B cell (primary cell): ENCODE measurements at regions not wholly inside any gene's neighbourhood (a gene's known extent, or its start where the extent isn't known, plus 50 kb on each side); places are given as distances from the start of the nearest gene placed in this dataset.
"Not testable (repeated sequence)": the region's sequence is repeated elsewhere in the genome, so short reads cannot be mapped to it uniquely, and the experiment has no call there.

Source experiments
- ATAC-seq: fragments of 200-7000 bp; cut with Tn5 transposase; one replicate; pipeline ENCODE4 v1.10.0; 2021; ENCODE audit warnings: low read depth, mild to moderate bottlenecking, moderate number of reproducible peaks, moderate library complexity
- CTCF ChIA-PET: fragments of 350-600 bp; sonication (Branson Sonifier 250); formaldehyde crosslinking; loops from one replicate; lab custom pipeline; 2021; ENCODE audit warnings: antibody characterized with exemption, inconsistent platforms; lab: Charles Lee
- POLR2A ChIA-PET: fragments of 350-600 bp; sonication (Branson Sonifier 250); formaldehyde crosslinking; loops from one replicate; lab custom pipeline; 2021; ENCODE audit warnings: antibody characterized with exemption; lab: Charles Lee
- DNase-seq: peaks from one replicate; pipeline ENCODE4 v3.0.0; 2013
- H2AFZ ChIP-seq: 2 replicates; pipeline ENCODE4 v1.6.1; 2012; ENCODE audit warnings: mild to moderate bottlenecking, low read depth, low read length; ENCODE audit not compliant: insufficient read depth, poor library complexity, severe bottlenecking
- H3K27ac ChIP-seq, 2 donors: 1 replicate in 1 of 2; 2 replicates in 1 of 2; pipeline ENCODE4 v1.5.1; 2012 to 2013; ENCODE audit warnings: low read length in 2 of 2, mild to moderate bottlenecking in 2 of 2, moderate library complexity in 1 of 2
- H3K27me3 ChIP-seq, 4 experiments: fragments of 200-600 bp in 1 of 4; sonication (generic) in 1 of 4; replicated peaks in 1 of 4; 1 replicate in 2 of 4; 2 replicates in 2 of 4; pipeline versions ENCODE4 v1.6.1 to v1.7.0; 2013 to 2016; ENCODE audit warnings: low read length in 3 of 4, mild to moderate bottlenecking in 2 of 4, mixed read lengths in 1 of 4, moderate library complexity in 1 of 4; ENCODE audit not compliant: insufficient read depth in 4 of 4, control insufficient read depth in 3 of 4; ENCODE audit errors: control extremely low read depth in 1 of 4
- H3K36me3 ChIP-seq, 2 experiments: replicated peaks in 1 of 2; 1 replicate in 1 of 2; 2 replicates in 1 of 2; pipeline versions ENCODE4 v1.6.1 to v1.7.1; 2013; ENCODE audit warnings: low read length in 1 of 2; ENCODE audit not compliant: insufficient read depth in 2 of 2, control insufficient read depth in 1 of 2; ENCODE audit errors: control extremely low read depth in 1 of 2, extremely low read depth in 1 of 2
- H3K4me1 ChIP-seq, 2 donors: fragments of 200-600 bp in 1 of 2; sonication (generic) in 1 of 2; 1 replicate in 1 of 2; 2 replicates in 1 of 2; pipeline versions ENCODE4 v1.5.1 to v1.6.1; 2013 to 2017; ENCODE audit warnings: low read length in 2 of 2; ENCODE audit not compliant: control insufficient read depth in 2 of 2, insufficient read depth in 2 of 2
- H3K4me2 ChIP-seq: replicated peaks from 2 replicates; pipeline ENCODE3; 2012; ENCODE audit warnings: mild to moderate bottlenecking, low read depth, low read length; ENCODE audit not compliant: poor library complexity, severe bottlenecking
- H3K4me3 ChIP-seq, 5 experiments: fragments of 200-600 bp in 1 of 5; sonication (generic) in 1 of 5; 1 replicate in 3 of 5; 2 replicates in 2 of 5; pipeline versions ENCODE4 v1.5.1 to v1.7.0; 2011 to 2016; ENCODE audit warnings: low read length in 4 of 5, mild to moderate bottlenecking in 4 of 5, low read depth in 2 of 5, control low read depth in 1 of 5, moderate library complexity in 1 of 5; ENCODE audit not compliant: insufficient read depth in 1 of 5; ENCODE audit errors: control extremely low read depth in 1 of 5, extremely low read depth in 1 of 5
- H3K79me2 ChIP-seq: fragments of 200-600 bp; sonication (generic); one replicate; pipeline ENCODE4 v1.6.0; 2016; ENCODE audit warnings: low read length; ENCODE audit not compliant: control insufficient read depth, insufficient read depth
- H3K9ac ChIP-seq: fragments of 200-600 bp; sonication (generic); 2 replicates; pipeline ENCODE4 v1.6.1; 2017; ENCODE audit warnings: mild to moderate bottlenecking, low read length, moderate library complexity
- H3K9me3 ChIP-seq, 3 donors: one replicate each; pipeline versions ENCODE4 v1.6.1 to v1.7.1; 2013; ENCODE audit warnings: low read length in 2 of 3; ENCODE audit not compliant: control insufficient read depth in 2 of 3, insufficient read depth in 1 of 3; ENCODE audit errors: control extremely low read depth in 1 of 3
- H4K20me1 ChIP-seq: 2 replicates; pipeline ENCODE4 v1.6.0; 2012; ENCODE audit warnings: mild to moderate bottlenecking, low read length; ENCODE audit not compliant: insufficient read depth, control insufficient read depth, poor library complexity, severe bottlenecking
- H3K27ac Mint-ChIP-seq: one replicate; pipeline ENCODE4 v1.8.0; 2021; ENCODE audit warnings: mixed read lengths
- H3K27me3 Mint-ChIP-seq: one replicate; pipeline ENCODE4 v1.8.0; 2021; ENCODE audit warnings: mixed read lengths
- H3K4me1 Mint-ChIP-seq: one replicate; pipeline ENCODE4 v1.8.0; 2021; ENCODE audit warnings: mixed read lengths
- H3K4me3 Mint-ChIP-seq: one replicate; pipeline ENCODE4 v1.8.0; 2021; ENCODE audit warnings: mixed read lengths
- H3K9me3 Mint-ChIP-seq: one replicate; pipeline ENCODE4 v1.8.0; 2022; ENCODE audit warnings: mixed read lengths; ENCODE audit not compliant: insufficient read depth
- CTCF ChIP-seq: fragments of 200-600 bp; IDR thresholded peaks from one replicate; pipeline ENCODE4 v1.8.0; 2022; ENCODE audit warnings: antibody characterized with exemption, mild to moderate bottlenecking
- EZH2 ChIP-seq: IDR thresholded peaks from 2 replicates; pipeline ENCODE4 v1.6.1; 2012; ENCODE audit warnings: borderline replicate concordance, low read depth, mild to moderate bottlenecking, moderate library complexity, low read length; ENCODE audit not compliant: insufficient read depth, poor library complexity, severe bottlenecking
- WGBS: methylation state at CpG from one replicate; pipeline ENCODE4 v1.1.5; 2013; ENCODE audit warnings: missing lambda C conversion rate; ENCODE audit not compliant: insufficient coverage; 5-methylcytosine and 5-hydroxymethylcytosine counted together
- intact Hi-C: fragments of 100-400 bp; cut with micrococcal nuclease; formaldehyde crosslinking; loops from one replicate; pipeline ENCODE4 v1.10.0; 2022

DNA sequence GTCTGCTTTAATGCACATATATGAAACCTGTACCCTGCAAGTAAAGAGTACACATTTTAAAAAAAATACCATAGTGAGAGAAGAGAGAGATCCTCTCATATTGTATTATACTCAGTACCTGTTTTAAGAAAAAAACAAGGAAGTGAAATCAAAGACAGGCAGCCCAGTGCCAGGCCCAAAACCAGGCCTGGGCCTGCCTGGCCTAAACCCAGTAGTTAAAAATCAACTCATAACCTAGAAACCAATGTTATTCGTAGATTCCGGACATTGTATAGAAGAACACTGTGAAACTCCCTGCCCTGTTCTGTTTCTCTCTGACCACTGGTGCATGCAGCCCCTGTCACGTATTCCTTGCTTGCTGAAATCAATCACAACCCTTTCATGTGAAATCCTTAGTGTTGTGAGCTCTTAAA, 1078.0 kb upstream of the FAM98A start:
- H3K4me3 Mint-ChIP-seq, H2AFZ ChIP-seq, H3K4me2 ChIP-seq, H3K4me3 ChIP-seq, H3K27ac ChIP-seq, H3K4me1 ChIP-seq, H3K9me3 ChIP-seq, ATAC-seq, DNase-seq, POLR2A ChIA-PET, H3K9ac ChIP-seq, H3K27ac Mint-ChIP-seq, H3K79me2 ChIP-seq, H3K9me3 Mint-ChIP-seq, H4K20me1 ChIP-seq, H3K4me1 Mint-ChIP-seq, CTCF ChIA-PET, intact Hi-C loops, H3K27me3 Mint-ChIP-seq, H3K27me3 ChIP-seq, H3K36me3 ChIP-seq: not testable (repeated sequence)
- 83% methylated on average over 2 of the region's 3 CpGs for WGBS

GRCh38 chr2:34670482-34670881, 1071.4 kb upstream of the FAM98A start:
- ATAC-seq: no peak
- H3K9ac ChIP-seq: no peak overlapping the region
- H3K4me2 ChIP-seq: no peak overlapping the region
- H3K4me3 ChIP-seq: no peak overlapping the region
- Mint-ChIP-seq H3K4me3 (no peak overlapping the region), H3K27ac (no peak overlapping the region), H3K4me1 (no peaks in the 10 kb centered on the region), H3K27me3 (no peaks in the 10 kb centered on the region), H3K9me3 (peaks cover 3% of the 10 kb centered on the region)
- no peaks in the 10 kb centered on the region for H3K27me3 ChIP-seq
- H3K79me2 ChIP-seq: no peaks in the 10 kb centered on the region
- intact Hi-C loops: no loop called here
- no peak overlapping the region for H2AFZ ChIP-seq
- DNase-seq: no peak
- TF ChIP-seq CTCF (no peak), EZH2 (no peak)
- CTCF ChIA-PET: no interaction called here
- H3K4me1 ChIP-seq: no peaks in the 10 kb centered on the region
- H4K20me1 ChIP-seq: no peaks in the 10 kb centered on the region
- WGBS: 98% methylated on average over 3 of the region's 3 CpGs
- POLR2A ChIA-PET: no interaction called here
- H3K36me3 ChIP-seq: no peaks in the 10 kb centered on the region
- no peak overlapping the region for H3K27ac ChIP-seq
- no peaks in the 10 kb centered on the region for H3K9me3 ChIP-seq
